ENCODE measurements at regions not wholly inside any gene's neighbourhood (a gene's known extent, or its start where the extent isn't known, plus 50 kb on each side); places are given as distances from the start of the nearest gene placed in this dataset.
A peak's percentile ranks its signal among the peaks of the same experiment; 100 is the strongest.

GRCh38 chr2:8307606-8308180, 374.2 kb upstream of the ID2 start:
- ATAC-seq = no peak

- no peak for ATAC-seq
Observed at GRCh38 chr2:8309131-8309530, 372.7 kb upstream of the ID2 start.

- no peak for ATAC-seq
Observed at GRCh38 chr2:8310557-8311455, 371.1 kb upstream of the ID2 start.

- no peak for ATAC-seq
Observed at GRCh38 chr2:8312221-8312620, 369.6 kb upstream of the ID2 start.

GRCh38 chr2:8312861-8313830, 368.7 kb upstream of the ID2 start:
- peak; percentile 46 to 50 for ATAC-seq

GRCh38 chr2:8314063-8314462, 367.8 kb upstream of the ID2 start:
- ATAC-seq = no peak

GRCh38 chr2:8315531-8316165, 366.2 kb upstream of the ID2 start:
- ATAC-seq = no peak

- no peak for ATAC-seq
Observed at GRCh38 chr2:8316356-8316755, 365.5 kb upstream of the ID2 start.

GRCh38 chr2:8317418-8317817, 364.4 kb upstream of the ID2 start:
- no peak for ATAC-seq

- peak in 1 of 2 donors; percentile 51 for ATAC-seq
Observed at GRCh38 chr2:8319219-8319618, 362.6 kb upstream of the ID2 start.

- no peak for ATAC-seq
Observed at GRCh38 chr2:8320311-8321066, 361.4 kb upstream of the ID2 start.

- ATAC-seq = no peak
Observed at GRCh38 chr2:8322634-8323033, 359.2 kb upstream of the ID2 start.

GRCh38 chr2:8324164-8324856, 357.5 kb upstream of the ID2 start:
- ATAC-seq = peak in 1 of 2 donors; percentile 35

GRCh38 chr2:8324901-8325300, 357.0 kb upstream of the ID2 start:
- no peak for ATAC-seq

- ATAC-seq = no peak
Observed at GRCh38 chr2:8327371-8328100, 354.3 kb upstream of the ID2 start.

GRCh38 chr2:8328217-8328616, 353.6 kb upstream of the ID2 start:
- ATAC-seq = no peak

- ATAC-seq = no peak
Observed at GRCh38 chr2:8329660-8330622, 351.9 kb upstream of the ID2 start.

- no peak for ATAC-seq
Observed at GRCh38 chr2:8331068-8331467, 350.8 kb upstream of the ID2 start.

GRCh38 chr2:8332646-8333045, 349.2 kb upstream of the ID2 start:
- no peak for ATAC-seq
